ENCODE measurements at regions not wholly inside any gene's neighbourhood (a gene's known extent, or its start where the extent isn't known, plus 50 kb on each side); places are given as distances from the start of the nearest gene placed in this dataset.
A peak's percentile ranks its signal among the peaks of the same experiment; 100 is the strongest.

- H3K4me1 ChIP-seq (ENCODE audit: insufficient read depth, poor library complexity, severe bottlenecking) = no peaks in the 10 kb centered on the region
- H3K4me3 ChIP-seq (ENCODE audit: severe bottlenecking) = no peak overlapping the region
- no peaks in the 10 kb centered on the region for H3K27me3 ChIP-seq (ENCODE audit: insufficient read depth, poor library complexity, severe bottlenecking)
- H3K27ac ChIP-seq (ENCODE audit: poor library complexity, severe bottlenecking) = no peak overlapping the region
- TF ChIP-seq, protein P1, sequence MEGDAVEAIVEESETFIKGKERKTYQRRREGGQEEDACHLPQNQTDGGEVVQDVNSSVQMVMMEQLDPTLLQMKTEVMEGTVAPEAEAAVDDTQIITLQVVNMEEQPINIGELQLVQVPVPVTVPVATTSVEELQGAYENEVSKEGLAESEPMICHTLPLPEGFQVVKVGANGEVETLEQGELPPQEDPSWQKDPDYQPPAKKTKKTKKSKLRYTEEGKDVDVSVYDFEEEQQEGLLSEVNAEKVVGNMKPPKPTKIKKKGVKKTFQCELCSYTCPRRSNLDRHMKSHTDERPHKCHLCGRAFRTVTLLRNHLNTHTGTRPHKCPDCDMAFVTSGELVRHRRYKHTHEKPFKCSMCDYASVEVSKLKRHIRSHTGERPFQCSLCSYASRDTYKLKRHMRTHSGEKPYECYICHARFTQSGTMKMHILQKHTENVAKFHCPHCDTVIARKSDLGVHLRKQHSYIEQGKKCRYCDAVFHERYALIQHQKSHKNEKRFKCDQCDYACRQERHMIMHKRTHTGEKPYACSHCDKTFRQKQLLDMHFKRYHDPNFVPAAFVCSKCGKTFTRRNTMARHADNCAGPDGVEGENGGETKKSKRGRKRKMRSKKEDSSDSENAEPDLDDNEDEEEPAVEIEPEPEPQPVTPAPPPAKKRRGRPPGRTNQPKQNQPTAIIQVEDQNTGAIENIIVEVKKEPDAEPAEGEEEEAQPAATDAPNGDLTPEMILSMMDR (IDR thresholded peaks at IDR 0.05; ENCODE audit: poor library complexity, severe bottlenecking) = no peak
- DNase-seq (ENCODE audit: low spot score) (no peak), ATAC-seq (ENCODE audit: low read depth) (no peak)
- H3K9me3 ChIP-seq (ENCODE audit: severe bottlenecking) = no peaks in the 10 kb centered on the region
- no peaks in the 10 kb centered on the region for H3K36me3 ChIP-seq (ENCODE audit: low read depth)
Observed at GRCh38 chr16:82460766-82461165, 166.0 kb upstream of the CDH13 start.

GRCh38 chr16:82459580-82460256, 167.1 kb upstream of the CDH13 start:
- DNase-seq (ENCODE audit: low spot score) (no peak), ATAC-seq (ENCODE audit: low read depth) (no peak)
- no peaks in the 10 kb centered on the region for H3K36me3 ChIP-seq (ENCODE audit: low read depth)
- H3K4me3 ChIP-seq (ENCODE audit: severe bottlenecking) = no peak overlapping the region
- TF ChIP-seq, protein P1 (IDR thresholded peaks at IDR 0.05; ENCODE audit: poor library complexity, severe bottlenecking) = no peak
- H3K9me3 ChIP-seq (ENCODE audit: severe bottlenecking) = no peaks in the 10 kb centered on the region
- H3K4me1 ChIP-seq (ENCODE audit: insufficient read depth, poor library complexity, severe bottlenecking) = no peaks in the 10 kb centered on the region
- H3K27ac ChIP-seq (ENCODE audit: poor library complexity, severe bottlenecking) = no peak overlapping the region
- no peaks in the 10 kb centered on the region for H3K27me3 ChIP-seq (ENCODE audit: insufficient read depth, poor library complexity, severe bottlenecking)

DNA sequence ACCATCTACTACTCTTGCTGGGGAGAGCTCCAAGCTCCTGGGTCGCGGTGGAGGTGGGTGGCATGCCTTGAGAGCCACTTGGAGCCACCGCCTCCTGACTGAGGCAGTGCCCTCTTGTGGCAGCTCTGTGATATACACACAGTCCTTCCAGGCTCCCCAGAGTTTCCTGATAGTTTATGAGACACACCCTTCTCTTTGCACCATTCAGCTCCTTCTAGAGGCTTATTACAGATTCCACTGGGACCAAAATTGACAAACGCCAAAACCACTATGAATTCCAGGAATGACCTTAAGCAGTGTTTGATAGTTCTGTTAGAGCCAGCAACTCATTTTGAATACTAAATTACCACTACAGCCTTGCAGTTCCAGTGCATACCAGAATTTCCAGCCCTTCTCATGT, 170.1 kb upstream of the CDH13 start:
- no peak overlapping the region for H3K27ac ChIP-seq (ENCODE audit: poor library complexity, severe bottlenecking)
- TF ChIP-seq, protein P1 (IDR thresholded peaks at IDR 0.05; ENCODE audit: poor library complexity, severe bottlenecking) = peak; percentile 87
- DNase-seq (ENCODE audit: low spot score) (no peak), ATAC-seq (ENCODE audit: low read depth) (peak; percentile 88)
- H3K36me3 ChIP-seq (ENCODE audit: low read depth) = no peaks in the 10 kb centered on the region
- no peak overlapping the region for H3K4me3 ChIP-seq (ENCODE audit: severe bottlenecking)
- peaks cover 18% of the 10 kb centered on the region for H3K27me3 ChIP-seq (ENCODE audit: insufficient read depth, poor library complexity, severe bottlenecking)
- no peaks in the 10 kb centered on the region for H3K4me1 ChIP-seq (ENCODE audit: insufficient read depth, poor library complexity, severe bottlenecking)
- H3K9me3 ChIP-seq (ENCODE audit: severe bottlenecking) = no peaks in the 10 kb centered on the region

GRCh38 chr16:82454566-82454965, 172.2 kb upstream of the CDH13 start:
- no peaks in the 10 kb centered on the region for H3K4me1 ChIP-seq (ENCODE audit: insufficient read depth, poor library complexity, severe bottlenecking)
- no peaks in the 10 kb centered on the region for H3K36me3 ChIP-seq (ENCODE audit: low read depth)
- H3K9me3 ChIP-seq (ENCODE audit: severe bottlenecking) = no peaks in the 10 kb centered on the region
- ATAC-seq (ENCODE audit: low read depth) (no peak), DNase-seq (ENCODE audit: low spot score) (no peak)
- H3K4me3 ChIP-seq (ENCODE audit: severe bottlenecking) = no peak overlapping the region
- H3K27ac ChIP-seq (ENCODE audit: poor library complexity, severe bottlenecking) = no peak overlapping the region
- TF ChIP-seq, protein P1 (IDR thresholded peaks at IDR 0.05; ENCODE audit: poor library complexity, severe bottlenecking) = no peak
- H3K27me3 ChIP-seq (ENCODE audit: insufficient read depth, poor library complexity, severe bottlenecking) = peaks cover 39% of the 10 kb centered on the region

DNA sequence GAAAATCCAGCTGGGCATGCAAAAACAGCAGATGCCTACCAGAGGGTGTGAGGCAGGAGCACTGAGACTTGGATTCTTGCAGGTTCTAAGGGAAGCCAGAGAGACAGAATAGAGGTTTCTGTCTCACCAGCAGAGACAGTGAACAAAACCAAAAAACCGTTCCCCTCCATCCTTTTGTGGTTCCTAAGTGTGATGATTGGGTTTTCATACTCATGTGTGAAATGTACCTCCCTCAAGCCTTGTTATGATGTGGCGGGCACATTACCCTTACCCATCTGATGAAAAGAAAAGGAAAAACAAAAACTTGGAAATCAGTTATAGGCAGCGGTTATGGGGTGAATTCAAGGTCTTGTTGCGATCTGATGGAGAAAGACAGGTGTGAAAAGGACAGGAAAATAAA, 172.6 kb upstream of the CDH13 start:
- no peak overlapping the region for H3K27ac ChIP-seq (ENCODE audit: poor library complexity, severe bottlenecking)
- DNase-seq (ENCODE audit: low spot score) (no peak), ATAC-seq (ENCODE audit: low read depth) (no peak)
- peaks cover 43% of the 10 kb centered on the region for H3K27me3 ChIP-seq (ENCODE audit: insufficient read depth, poor library complexity, severe bottlenecking)
- no peaks in the 10 kb centered on the region for H3K36me3 ChIP-seq (ENCODE audit: low read depth)
- no peaks in the 10 kb centered on the region for H3K9me3 ChIP-seq (ENCODE audit: severe bottlenecking)
- TF ChIP-seq, protein P1 (IDR thresholded peaks at IDR 0.05; ENCODE audit: poor library complexity, severe bottlenecking) = no peak
- H3K4me3 ChIP-seq (ENCODE audit: severe bottlenecking) = no peak overlapping the region
- H3K4me1 ChIP-seq (ENCODE audit: insufficient read depth, poor library complexity, severe bottlenecking) = no peaks in the 10 kb centered on the region

Measured in RWPE2 (cell line).